ENCODE measurements at regions not wholly inside any gene's neighbourhood (a gene's known extent, or its start where the extent isn't known, plus 50 kb on each side); places are given as distances from the start of the nearest gene placed in this dataset.
"Not testable (repeated sequence)": the region's sequence is repeated elsewhere in the genome, so short reads cannot be mapped to it uniquely, and the experiment has no call there.

DNA sequence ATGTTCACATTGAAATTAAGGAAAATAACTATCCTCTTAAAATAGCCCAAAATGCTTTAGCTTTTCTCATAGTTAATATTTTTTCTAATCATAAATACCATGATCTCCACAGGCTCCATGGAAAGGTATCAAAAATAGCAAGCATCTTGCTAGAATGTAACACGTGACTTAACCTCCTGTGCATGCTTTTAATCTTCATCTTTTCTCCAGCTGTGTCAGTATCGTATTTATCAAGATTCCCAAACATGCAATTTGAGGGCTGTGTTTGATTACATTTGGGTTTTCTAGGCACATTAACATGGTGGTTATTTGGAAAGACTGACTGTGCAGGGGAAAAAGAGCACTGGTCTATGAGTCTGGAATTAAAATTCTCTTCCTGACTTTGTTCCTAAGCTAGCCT is 472.5 kb upstream of the MCTP2 start:
- H3K9ac ChIP-seq, result no peak overlapping the region
- H3K79me2 ChIP-seq (ENCODE audit: insufficient read depth), result no peaks in the 10 kb centered on the region
- no peaks in the 10 kb centered on the region for H3K27me3 ChIP-seq (ENCODE audit: insufficient read depth)
- TF ChIP-seq, protein P1, sequence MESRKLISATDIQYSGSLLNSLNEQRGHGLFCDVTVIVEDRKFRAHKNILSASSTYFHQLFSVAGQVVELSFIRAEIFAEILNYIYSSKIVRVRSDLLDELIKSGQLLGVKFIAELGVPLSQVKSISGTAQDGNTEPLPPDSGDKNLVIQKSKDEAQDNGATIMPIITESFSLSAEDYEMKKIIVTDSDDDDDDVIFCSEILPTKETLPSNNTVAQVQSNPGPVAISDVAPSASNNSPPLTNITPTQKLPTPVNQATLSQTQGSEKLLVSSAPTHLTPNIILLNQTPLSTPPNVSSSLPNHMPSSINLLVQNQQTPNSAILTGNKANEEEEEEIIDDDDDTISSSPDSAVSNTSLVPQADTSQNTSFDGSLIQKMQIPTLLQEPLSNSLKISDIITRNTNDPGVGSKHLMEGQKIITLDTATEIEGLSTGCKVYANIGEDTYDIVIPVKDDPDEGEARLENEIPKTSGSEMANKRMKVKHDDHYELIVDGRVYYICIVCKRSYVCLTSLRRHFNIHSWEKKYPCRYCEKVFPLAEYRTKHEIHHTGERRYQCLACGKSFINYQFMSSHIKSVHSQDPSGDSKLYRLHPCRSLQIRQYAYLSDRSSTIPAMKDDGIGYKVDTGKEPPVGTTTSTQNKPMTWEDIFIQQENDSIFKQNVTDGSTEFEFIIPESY (IDR thresholded peaks at IDR 0.05; ENCODE audit: borderline replicate concordance, low read depth), result no peak
- TF ChIP-seq NFIC (IDR thresholded peaks at IDR 0.05; ENCODE audit: borderline replicate concordance), result no peak
- H3K9me3 ChIP-seq, result no peaks in the 10 kb centered on the region
- DNase-seq, result no peak
- POLR2A ChIA-PET, result no interaction called here
- no peak overlapping the region for H2AFZ ChIP-seq (ENCODE audit: low read depth)
- H3F3A ChIP-seq (replicated peaks; ENCODE audit: insufficient read depth), result no peaks in the 10 kb centered on the region
- H3K9me2 ChIP-seq, result no peaks in the 10 kb centered on the region
- H3K36me3 ChIP-seq (replicated peaks in 1 of 2; ENCODE audit: control insufficient read depth in 1 of 2, insufficient read depth in 2 of 2, low read length in 1 of 2), result no peaks in the 10 kb centered on the region
- H3K4me1 ChIP-seq (ENCODE audit: control insufficient read depth in 1 of 2, insufficient read depth in 2 of 2, low read depth in 1 of 2, low read length in 1 of 2), result no peaks in the 10 kb centered on the region
- no peak overlapping the region for H3K27ac ChIP-seq (ENCODE audit: low read depth in 2 of 2, low read length in 1 of 2)
- CTCF ChIA-PET, result no interaction called here
- WGBS (ENCODE audit: low lambda C conversion rate), result 8% methylated on average over 2 of the region's 2 CpGs
- no peak overlapping the region for H3K4me2 ChIP-seq
- no peak overlapping the region for H3K4me3 ChIP-seq (ENCODE audit: low read depth in 2 of 2, low read length in 1 of 2)
- H4K20me1 ChIP-seq (ENCODE audit: insufficient read depth), result no peaks in the 10 kb centered on the region

DNA sequence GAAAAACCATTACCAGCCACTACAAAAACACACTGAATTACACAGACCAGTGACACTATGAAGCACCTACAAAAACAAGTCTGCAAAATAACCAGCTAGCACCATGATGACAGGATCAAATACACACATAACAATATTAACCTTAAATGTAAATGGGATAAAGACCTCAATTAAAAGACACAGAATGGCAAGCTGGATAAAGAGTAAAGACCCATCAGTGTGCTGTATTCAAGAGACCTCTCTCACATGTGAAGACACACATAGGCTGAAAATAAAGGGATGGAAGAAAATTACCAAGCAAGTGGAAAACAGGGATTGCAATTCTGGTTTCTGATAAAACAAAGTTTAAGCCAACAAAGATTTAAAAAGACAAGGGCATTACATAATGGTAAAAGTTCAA is 482.7 kb upstream of the MCTP2 start:
- POLR2A ChIA-PET, result no interaction called here
- no peak for DNase-seq
- Histone ChIP-seq H3K36me3 (replicated peaks in 1 of 2; ENCODE audit: control insufficient read depth in 1 of 2, insufficient read depth in 2 of 2, low read length in 1 of 2) (no peaks in the 10 kb centered on the region), H4K20me1 (ENCODE audit: insufficient read depth) (no peaks in the 10 kb centered on the region), H3K4me1 (ENCODE audit: control insufficient read depth in 1 of 2, insufficient read depth in 2 of 2, low read depth in 1 of 2, low read length in 1 of 2) (no peaks in the 10 kb centered on the region), H3K27me3 (ENCODE audit: insufficient read depth) (no peaks in the 10 kb centered on the region), H3K9me2 (no peaks in the 10 kb centered on the region), H3K9ac (no peak overlapping the region), H3K4me2 (no peak overlapping the region), H2AFZ (ENCODE audit: low read depth) (no peak overlapping the region), H3F3A (replicated peaks; ENCODE audit: insufficient read depth) (no peaks in the 10 kb centered on the region), H3K4me3 (ENCODE audit: low read depth in 2 of 2, low read length in 1 of 2) (no peak overlapping the region), H3K27ac (ENCODE audit: low read depth in 2 of 2, low read length in 1 of 2) (no peak overlapping the region), H3K9me3 (peaks cover 5% of the 10 kb centered on the region; the same call in 1 of the 2 replicates), H3K79me2 (ENCODE audit: insufficient read depth) (no peaks in the 10 kb centered on the region)
- no peak for TF ChIP-seq POLR2AphosphoS5 (IDR thresholded peaks at IDR 0.05; ENCODE audit: low read depth, low read length)
- TF ChIP-seq RXRA (IDR thresholded peaks at IDR 0.05; ENCODE audit: borderline replicate concordance, low read depth), result no peak
- TF ChIP-seq FOXJ3 (CRISPR knock-in tag; IDR thresholded peaks at IDR 0.05), result no peak
- CTCF ChIA-PET, result no interaction called here

DNA sequence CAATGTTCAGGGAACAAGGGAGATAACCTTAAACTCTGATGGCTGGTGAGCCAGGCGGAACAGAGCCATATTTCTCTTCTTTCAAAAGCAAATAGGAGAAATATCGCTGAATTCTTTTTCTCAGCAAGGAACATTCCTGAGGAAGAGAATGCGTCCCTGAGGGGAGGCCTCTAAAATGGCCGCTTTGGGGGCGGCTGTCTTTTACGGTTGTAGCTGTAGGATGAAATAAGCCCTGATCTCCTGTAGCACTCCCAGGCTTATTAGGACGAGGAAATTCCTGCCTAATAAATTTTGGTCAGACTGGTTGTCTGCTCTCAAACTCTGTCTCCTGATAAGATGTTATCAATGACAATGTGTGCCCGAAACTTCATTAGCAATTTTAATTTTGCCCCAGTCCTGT is 496.4 kb upstream of the MCTP2 start:
- H3K27ac ChIP-seq (ENCODE audit: low read depth in 2 of 2, low read length in 1 of 2); H3K4me3 ChIP-seq (ENCODE audit: low read depth in 2 of 2, low read length in 1 of 2); DNase-seq; H3K4me2 ChIP-seq; POLR2A ChIA-PET; H3K9me2 ChIP-seq; H3K9me3 ChIP-seq; H3F3A ChIP-seq (replicated peaks; ENCODE audit: insufficient read depth); H3K4me1 ChIP-seq (ENCODE audit: control insufficient read depth in 1 of 2, insufficient read depth in 2 of 2, low read depth in 1 of 2, low read length in 1 of 2); CTCF ChIA-PET; H3K36me3 ChIP-seq (replicated peaks in 1 of 2; ENCODE audit: control insufficient read depth in 1 of 2, insufficient read depth in 2 of 2, low read length in 1 of 2); H4K20me1 ChIP-seq (ENCODE audit: insufficient read depth); H3K9ac ChIP-seq; H2AFZ ChIP-seq (ENCODE audit: low read depth); H3K79me2 ChIP-seq (ENCODE audit: insufficient read depth); H3K27me3 ChIP-seq (ENCODE audit: insufficient read depth): not testable (repeated sequence)
- WGBS (ENCODE audit: low lambda C conversion rate), result 51% methylated on average over 8 of the region's 8 CpGs

GRCh38 chr15:93730724-93731123 is 500.6 kb upstream of the MCTP2 start:
- Histone ChIP-seq H3K9me3 (no peaks in the 10 kb centered on the region), H4K20me1 (ENCODE audit: insufficient read depth) (no peaks in the 10 kb centered on the region), H3K79me2 (ENCODE audit: insufficient read depth) (no peaks in the 10 kb centered on the region), H3K36me3 (replicated peaks in 1 of 2; ENCODE audit: control insufficient read depth in 1 of 2, insufficient read depth in 2 of 2, low read length in 1 of 2) (no peaks in the 10 kb centered on the region), H3K4me1 (ENCODE audit: control insufficient read depth in 1 of 2, insufficient read depth in 2 of 2, low read depth in 1 of 2, low read length in 1 of 2) (no peaks in the 10 kb centered on the region), H3K4me3 (ENCODE audit: low read depth in 2 of 2, low read length in 1 of 2) (no peak overlapping the region), H3F3A (replicated peaks; ENCODE audit: insufficient read depth) (no peaks in the 10 kb centered on the region), H3K27me3 (ENCODE audit: insufficient read depth) (no peaks in the 10 kb centered on the region), H3K4me2 (no peak overlapping the region), H3K9me2 (no peaks in the 10 kb centered on the region), H3K27ac (ENCODE audit: low read depth in 2 of 2, low read length in 1 of 2) (no peak overlapping the region), H2AFZ (ENCODE audit: low read depth) (no peak overlapping the region), H3K9ac (no peak overlapping the region)
- no peak for DNase-seq
- POLR2A ChIA-PET, result no interaction called here
- CTCF ChIA-PET, result no interaction called here
- TF ChIP-seq FOSL2 (IDR thresholded peaks at IDR 0.05; ENCODE audit: borderline replicate concordance, low read depth) (no peak), FOXM1 (IDR thresholded peaks at IDR 0.05; ENCODE audit: low read depth) (no peak)
- WGBS (ENCODE audit: low lambda C conversion rate), result 44% methylated on average over 7 of the region's 11 CpGs

All from SK-N-SH (cell line).